ENCODE measurements at regions not wholly inside any gene's neighbourhood (a gene's known extent, or its start where the extent isn't known, plus 50 kb on each side); places are given as distances from the start of the nearest gene placed in this dataset.

GRCh38 chr13:81539643-81540150 is 1198.8 kb upstream of the SPRY2 start:
- H3K4me3 ChIP-seq (ENCODE audit: low read length): no peak overlapping the region
- H3K9me3 ChIP-seq (ENCODE audit: control insufficient read depth, low read length): no peaks in the 10 kb centered on the region
- no peaks in the 10 kb centered on the region for H3K36me3 ChIP-seq (ENCODE audit: control insufficient read depth, insufficient read depth, low read length, severe bottlenecking)
- no peaks in the 10 kb centered on the region for H3K4me1 ChIP-seq (ENCODE audit: control insufficient read depth, insufficient read depth, low read length)
- no peak for DNase-seq (ENCODE audit: low read depth)
- H3K9ac ChIP-seq (ENCODE audit: low read length): no peak overlapping the region
- H3K27me3 ChIP-seq (replicated peaks; ENCODE audit: control insufficient read depth, insufficient read depth, low read length): no peaks in the 10 kb centered on the region

GRCh38 chr13:81498969-81499368 is 1158.0 kb upstream of the SPRY2 start:
- H3K4me1 ChIP-seq (ENCODE audit: control insufficient read depth, insufficient read depth, low read length): no peaks in the 10 kb centered on the region
- H3K4me3 ChIP-seq (ENCODE audit: low read length): no peak overlapping the region
- H3K27me3 ChIP-seq (replicated peaks; ENCODE audit: control insufficient read depth, insufficient read depth, low read length): no peaks in the 10 kb centered on the region
- DNase-seq (ENCODE audit: low read depth): no peak
- H3K9ac ChIP-seq (ENCODE audit: low read length): no peak overlapping the region
- H3K36me3 ChIP-seq (ENCODE audit: control insufficient read depth, insufficient read depth, low read length, severe bottlenecking): no peaks in the 10 kb centered on the region
- no peaks in the 10 kb centered on the region for H3K9me3 ChIP-seq (ENCODE audit: control insufficient read depth, low read length)

- H3K27me3 ChIP-seq (replicated peaks; ENCODE audit: control insufficient read depth, insufficient read depth, low read length): no peaks in the 10 kb centered on the region
- H3K9me3 ChIP-seq (ENCODE audit: control insufficient read depth, low read length): no peaks in the 10 kb centered on the region
- no peak overlapping the region for H3K4me3 ChIP-seq (ENCODE audit: low read length)
- DNase-seq (ENCODE audit: low read depth): no peak
- H3K9ac ChIP-seq (ENCODE audit: low read length): no peak overlapping the region
- H3K36me3 ChIP-seq (ENCODE audit: control insufficient read depth, insufficient read depth, low read length, severe bottlenecking): no peaks in the 10 kb centered on the region
- H3K4me1 ChIP-seq (ENCODE audit: control insufficient read depth, insufficient read depth, low read length): peaks cover 4% of the 10 kb centered on the region
Measured at GRCh38 chr13:81493144-81493543, 1152.2 kb upstream of the SPRY2 start.

- Histone ChIP-seq H3K36me3 (ENCODE audit: control insufficient read depth, insufficient read depth, low read length, severe bottlenecking) (no peaks in the 10 kb centered on the region), H3K9me3 (ENCODE audit: control insufficient read depth, low read length) (no peaks in the 10 kb centered on the region), H3K4me3 (ENCODE audit: low read length) (no peak overlapping the region), H3K27me3 (replicated peaks; ENCODE audit: control insufficient read depth, insufficient read depth, low read length) (no peaks in the 10 kb centered on the region), H3K4me1 (ENCODE audit: control insufficient read depth, insufficient read depth, low read length) (peaks cover 4% of the 10 kb centered on the region), H3K9ac (ENCODE audit: low read length) (no peak overlapping the region)
- DNase-seq (ENCODE audit: low read depth): no peak
Measured at GRCh38 chr13:81492449-81492848, 1151.5 kb upstream of the SPRY2 start.

- H3K36me3 ChIP-seq (ENCODE audit: control insufficient read depth, insufficient read depth, low read length, severe bottlenecking): no peaks in the 10 kb centered on the region
- H3K9ac ChIP-seq (ENCODE audit: low read length): no peak overlapping the region
- H3K9me3 ChIP-seq (ENCODE audit: control insufficient read depth, low read length): no peaks in the 10 kb centered on the region
- peaks cover 4% of the 10 kb centered on the region for H3K4me1 ChIP-seq (ENCODE audit: control insufficient read depth, insufficient read depth, low read length)
- H3K4me3 ChIP-seq (ENCODE audit: low read length): no peak overlapping the region
- peak; percentile 86 for DNase-seq (ENCODE audit: low read depth)
- H3K27me3 ChIP-seq (replicated peaks; ENCODE audit: control insufficient read depth, insufficient read depth, low read length): no peaks in the 10 kb centered on the region
Measured at GRCh38 chr13:81488021-81488420, 1147.1 kb upstream of the SPRY2 start.

- Histone ChIP-seq H3K36me3 (ENCODE audit: control insufficient read depth, insufficient read depth, low read length, severe bottlenecking) (no peaks in the 10 kb centered on the region), H3K9me3 (ENCODE audit: control insufficient read depth, low read length) (no peaks in the 10 kb centered on the region), H3K4me1 (ENCODE audit: control insufficient read depth, insufficient read depth, low read length) (peaks cover 4% of the 10 kb centered on the region), H3K27me3 (replicated peaks; ENCODE audit: control insufficient read depth, insufficient read depth, low read length) (no peaks in the 10 kb centered on the region), H3K9ac (ENCODE audit: low read length) (no peak overlapping the region), H3K4me3 (ENCODE audit: low read length) (no peak overlapping the region)
- peak; percentile 70 for DNase-seq (ENCODE audit: low read depth)
Measured at GRCh38 chr13:81487151-81487550, 1146.2 kb upstream of the SPRY2 start.

- Histone ChIP-seq H3K4me3 (ENCODE audit: low read length) (no peak overlapping the region), H3K9me3 (ENCODE audit: control insufficient read depth, low read length) (no peaks in the 10 kb centered on the region), H3K9ac (ENCODE audit: low read length) (no peak overlapping the region), H3K27me3 (replicated peaks; ENCODE audit: control insufficient read depth, insufficient read depth, low read length) (no peaks in the 10 kb centered on the region), H3K4me1 (ENCODE audit: control insufficient read depth, insufficient read depth, low read length) (no peaks in the 10 kb centered on the region), H3K36me3 (ENCODE audit: control insufficient read depth, insufficient read depth, low read length, severe bottlenecking) (no peaks in the 10 kb centered on the region)
- DNase-seq (ENCODE audit: low read depth): peak; percentile 22
Measured at GRCh38 chr13:81480634-81481033, 1139.7 kb upstream of the SPRY2 start.

GRCh38 chr13:81473366-81473899 is 1132.5 kb upstream of the SPRY2 start:
- no peak overlapping the region for H3K4me3 ChIP-seq (ENCODE audit: low read length)
- no peaks in the 10 kb centered on the region for H3K36me3 ChIP-seq (ENCODE audit: control insufficient read depth, insufficient read depth, low read length, severe bottlenecking)
- no peak overlapping the region for H3K9ac ChIP-seq (ENCODE audit: low read length)
- no peak for DNase-seq (ENCODE audit: low read depth)
- no peaks in the 10 kb centered on the region for H3K9me3 ChIP-seq (ENCODE audit: control insufficient read depth, low read length)
- no peaks in the 10 kb centered on the region for H3K27me3 ChIP-seq (replicated peaks; ENCODE audit: control insufficient read depth, insufficient read depth, low read length)
- no peaks in the 10 kb centered on the region for H3K4me1 ChIP-seq (ENCODE audit: control insufficient read depth, insufficient read depth, low read length)

GRCh38 chr13:81458170-81458569 is 1117.2 kb upstream of the SPRY2 start:
- no peaks in the 10 kb centered on the region for H3K9me3 ChIP-seq (ENCODE audit: control insufficient read depth, low read length)
- H3K9ac ChIP-seq (ENCODE audit: low read length): no peak overlapping the region
- H3K27me3 ChIP-seq (replicated peaks; ENCODE audit: control insufficient read depth, insufficient read depth, low read length): no peaks in the 10 kb centered on the region
- H3K36me3 ChIP-seq (ENCODE audit: control insufficient read depth, insufficient read depth, low read length, severe bottlenecking): no peaks in the 10 kb centered on the region
- DNase-seq (ENCODE audit: low read depth): no peak
- no peaks in the 10 kb centered on the region for H3K4me1 ChIP-seq (ENCODE audit: control insufficient read depth, insufficient read depth, low read length)
- no peak overlapping the region for H3K4me3 ChIP-seq (ENCODE audit: low read length)

- Histone ChIP-seq H3K4me1 (ENCODE audit: control insufficient read depth, insufficient read depth, low read length) (no peaks in the 10 kb centered on the region), H3K36me3 (ENCODE audit: control insufficient read depth, insufficient read depth, low read length, severe bottlenecking) (no peaks in the 10 kb centered on the region), H3K9me3 (ENCODE audit: control insufficient read depth, low read length) (no peaks in the 10 kb centered on the region), H3K4me3 (ENCODE audit: low read length) (no peak overlapping the region), H3K9ac (ENCODE audit: low read length) (no peak overlapping the region), H3K27me3 (replicated peaks; ENCODE audit: control insufficient read depth, insufficient read depth, low read length) (no peaks in the 10 kb centered on the region)
- no peak for DNase-seq (ENCODE audit: low read depth)
Measured at GRCh38 chr13:81446441-81446840, 1105.5 kb upstream of the SPRY2 start.

GRCh38 chr13:81442904-81443303 is 1102.0 kb upstream of the SPRY2 start:
- Histone ChIP-seq H3K4me3 (ENCODE audit: low read length) (no peak overlapping the region), H3K36me3 (ENCODE audit: control insufficient read depth, insufficient read depth, low read length, severe bottlenecking) (no peaks in the 10 kb centered on the region), H3K9me3 (ENCODE audit: control insufficient read depth, low read length) (no peaks in the 10 kb centered on the region), H3K9ac (ENCODE audit: low read length) (no peak overlapping the region), H3K4me1 (ENCODE audit: control insufficient read depth, insufficient read depth, low read length) (no peaks in the 10 kb centered on the region), H3K27me3 (replicated peaks; ENCODE audit: control insufficient read depth, insufficient read depth, low read length) (no peaks in the 10 kb centered on the region)
- no peak for DNase-seq (ENCODE audit: low read depth)

- H3K4me1 ChIP-seq (ENCODE audit: control insufficient read depth, insufficient read depth, low read length): no peaks in the 10 kb centered on the region
- no peaks in the 10 kb centered on the region for H3K36me3 ChIP-seq (ENCODE audit: control insufficient read depth, insufficient read depth, low read length, severe bottlenecking)
- DNase-seq (ENCODE audit: low read depth): no peak
- H3K27me3 ChIP-seq (replicated peaks; ENCODE audit: control insufficient read depth, insufficient read depth, low read length): no peaks in the 10 kb centered on the region
- no peak overlapping the region for H3K4me3 ChIP-seq (ENCODE audit: low read length)
- H3K9me3 ChIP-seq (ENCODE audit: control insufficient read depth, low read length): no peaks in the 10 kb centered on the region
- no peak overlapping the region for H3K9ac ChIP-seq (ENCODE audit: low read length)
Measured at GRCh38 chr13:81425286-81425685, 1084.4 kb upstream of the SPRY2 start.
